Peyer's patch (tissue), 4 donors: ENCODE measurements at regions not wholly inside any gene's neighbourhood (a gene's known extent, or its start where the extent isn't known, plus 50 kb on each side); places are given as distances from the start of the nearest gene placed in this dataset.

ENCODE experiments used
- POLR2A ChIP-seq, 2 donors: fragments of 450-650 bp; IDR thresholded peaks; one replicate each; pipeline ENCODE4 v1.5.1; 2017; ENCODE audit warnings: antibody characterized with exemption in 2 of 2, mild to moderate bottlenecking in 2 of 2, moderate library complexity in 2 of 2
- TF ChIP-seq, protein P1 (sequence below), 6 experiments: fragments of 450-650 bp in 4 of 6; fragments of 200-600 bp in 2 of 6; sonication (generic) in 1 of 6; IDR thresholded peaks; one replicate each; pipeline ENCODE4 v1.5.1; 2017 to 2019; ENCODE audit warnings: antibody characterized with exemption in 6 of 6, mild to moderate bottlenecking in 3 of 6, moderate library complexity in 1 of 6

DNA sequence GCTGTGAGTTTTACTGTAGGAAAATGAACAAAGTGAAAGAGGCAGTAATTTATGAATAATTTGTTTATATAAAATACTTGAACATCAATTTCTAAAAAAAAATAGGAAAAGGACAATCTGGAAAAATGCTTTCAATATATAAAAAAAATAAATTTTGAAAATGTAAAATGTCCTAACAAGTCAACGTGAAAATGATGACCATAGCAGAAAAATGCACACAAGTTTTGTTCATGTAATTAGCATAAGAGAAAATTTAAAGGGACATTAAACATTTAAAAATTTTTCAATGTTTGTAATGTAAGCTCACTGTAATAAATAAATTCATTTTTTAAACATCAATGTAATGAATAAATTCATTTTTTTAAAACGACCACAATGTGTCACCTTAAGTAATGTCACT is 214.8 kb upstream of the ATXN7L3B start:
- TF ChIP-seq, protein P1, sequence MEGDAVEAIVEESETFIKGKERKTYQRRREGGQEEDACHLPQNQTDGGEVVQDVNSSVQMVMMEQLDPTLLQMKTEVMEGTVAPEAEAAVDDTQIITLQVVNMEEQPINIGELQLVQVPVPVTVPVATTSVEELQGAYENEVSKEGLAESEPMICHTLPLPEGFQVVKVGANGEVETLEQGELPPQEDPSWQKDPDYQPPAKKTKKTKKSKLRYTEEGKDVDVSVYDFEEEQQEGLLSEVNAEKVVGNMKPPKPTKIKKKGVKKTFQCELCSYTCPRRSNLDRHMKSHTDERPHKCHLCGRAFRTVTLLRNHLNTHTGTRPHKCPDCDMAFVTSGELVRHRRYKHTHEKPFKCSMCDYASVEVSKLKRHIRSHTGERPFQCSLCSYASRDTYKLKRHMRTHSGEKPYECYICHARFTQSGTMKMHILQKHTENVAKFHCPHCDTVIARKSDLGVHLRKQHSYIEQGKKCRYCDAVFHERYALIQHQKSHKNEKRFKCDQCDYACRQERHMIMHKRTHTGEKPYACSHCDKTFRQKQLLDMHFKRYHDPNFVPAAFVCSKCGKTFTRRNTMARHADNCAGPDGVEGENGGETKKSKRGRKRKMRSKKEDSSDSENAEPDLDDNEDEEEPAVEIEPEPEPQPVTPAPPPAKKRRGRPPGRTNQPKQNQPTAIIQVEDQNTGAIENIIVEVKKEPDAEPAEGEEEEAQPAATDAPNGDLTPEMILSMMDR (IDR thresholded peaks at IDR 0.05) = no peak
- TF ChIP-seq POLR2A (IDR thresholded peaks at IDR 0.05) = no peak
